ENCODE measurements at regions not wholly inside any gene's neighbourhood (a gene's known extent, or its start where the extent isn't known, plus 50 kb on each side); places are given as distances from the start of the nearest gene placed in this dataset.

DNA sequence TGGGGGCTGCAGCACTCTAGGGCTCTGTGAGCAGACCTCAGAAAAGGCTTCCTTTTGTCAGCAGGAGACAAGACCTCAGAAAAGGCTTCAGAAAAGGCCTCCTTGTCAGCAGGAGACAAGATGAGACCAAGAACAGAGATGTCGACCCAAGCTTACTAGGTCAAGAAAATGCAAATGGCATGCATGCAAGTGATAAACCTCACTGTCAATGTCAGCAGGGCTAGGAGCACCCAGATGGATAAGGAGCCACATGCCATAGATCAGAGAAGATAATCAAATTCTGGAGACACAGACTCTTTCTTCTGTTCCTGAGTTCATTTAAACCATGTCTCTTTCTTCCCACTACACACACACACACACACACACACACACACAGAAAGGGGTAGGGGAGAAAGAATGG lies 285.9 kb downstream of the CHRM3 start:
- TF ChIP-seq, protein P1, sequence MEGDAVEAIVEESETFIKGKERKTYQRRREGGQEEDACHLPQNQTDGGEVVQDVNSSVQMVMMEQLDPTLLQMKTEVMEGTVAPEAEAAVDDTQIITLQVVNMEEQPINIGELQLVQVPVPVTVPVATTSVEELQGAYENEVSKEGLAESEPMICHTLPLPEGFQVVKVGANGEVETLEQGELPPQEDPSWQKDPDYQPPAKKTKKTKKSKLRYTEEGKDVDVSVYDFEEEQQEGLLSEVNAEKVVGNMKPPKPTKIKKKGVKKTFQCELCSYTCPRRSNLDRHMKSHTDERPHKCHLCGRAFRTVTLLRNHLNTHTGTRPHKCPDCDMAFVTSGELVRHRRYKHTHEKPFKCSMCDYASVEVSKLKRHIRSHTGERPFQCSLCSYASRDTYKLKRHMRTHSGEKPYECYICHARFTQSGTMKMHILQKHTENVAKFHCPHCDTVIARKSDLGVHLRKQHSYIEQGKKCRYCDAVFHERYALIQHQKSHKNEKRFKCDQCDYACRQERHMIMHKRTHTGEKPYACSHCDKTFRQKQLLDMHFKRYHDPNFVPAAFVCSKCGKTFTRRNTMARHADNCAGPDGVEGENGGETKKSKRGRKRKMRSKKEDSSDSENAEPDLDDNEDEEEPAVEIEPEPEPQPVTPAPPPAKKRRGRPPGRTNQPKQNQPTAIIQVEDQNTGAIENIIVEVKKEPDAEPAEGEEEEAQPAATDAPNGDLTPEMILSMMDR (IDR thresholded peaks at IDR 0.05; ENCODE audit: low read depth, low read length) = no peak
- no peak for TF ChIP-seq EZH2phosphoT487 (IDR thresholded peaks at IDR 0.05; ENCODE audit: low read depth)
